H1 (cell line): ENCODE measurements at regions not wholly inside any gene's neighbourhood (a gene's known extent, or its start where the extent isn't known, plus 50 kb on each side); places are given as distances from the start of the nearest gene placed in this dataset.

Experiments used
- CEBPB ChIP-seq: IDR thresholded peaks from 2 replicates; pipeline ENCODE4 v1.6.1; 2012; ENCODE audit warnings: low read depth, low read length
- CTCF ChIP-seq, 3 experiments: IDR thresholded peaks; 1 replicate in 2 of 3; 2 replicates in 1 of 3; pipeline versions ENCODE4 v1.5.1 to v1.6.1; 2011; ENCODE audit warnings: low read length in 3 of 3, mild to moderate bottlenecking in 3 of 3, inconsistent platforms in 2 of 3, low read depth in 1 of 3, moderate library complexity in 1 of 3; ENCODE audit not compliant: insufficient read depth in 1 of 3; ENCODE audit errors: control extremely low read depth in 1 of 3
- EP300 ChIP-seq, 2 experiments: IDR thresholded peaks; 1 replicate in 1 of 2; 2 replicates in 1 of 2; pipeline ENCODE4 v1.6.1; 2011 to 2012; ENCODE audit warnings: low read depth in 2 of 2, low read length in 2 of 2, mild to moderate bottlenecking in 2 of 2, borderline replicate concordance in 1 of 2, inconsistent platforms in 1 of 2, moderate library complexity in 1 of 2
- EZH2 ChIP-seq: fragments of 200-600 bp; sonication (generic); IDR thresholded peaks from 2 replicates; pipeline ENCODE4 v1.7.1; 2012; ENCODE audit warnings: low read depth, mild to moderate bottlenecking, moderate library complexity, low read length, inconsistent platforms; ENCODE audit not compliant: severe bottlenecking
- FOSL1 ChIP-seq: IDR thresholded peaks from 2 replicates; pipeline ENCODE4 v1.6.1; 2011; ENCODE audit warnings: mild to moderate bottlenecking, low read depth, low read length, moderate library complexity; ENCODE audit not compliant: insufficient read depth
- GABPA ChIP-seq: IDR thresholded peaks from 2 replicates; pipeline ENCODE4 v1.6.1; 2011; ENCODE audit warnings: mild to moderate bottlenecking, low read length, moderate library complexity, borderline replicate concordance; ENCODE audit not compliant: insufficient read depth
- MAFK ChIP-seq: IDR thresholded peaks from 2 replicates; pipeline ENCODE4 v1.6.1; 2012; ENCODE audit warnings: low read depth, mild to moderate bottlenecking, improper control_type of control experiment, low read length
- POLR2AphosphoS5 ChIP-seq: IDR thresholded peaks from 2 replicates; pipeline ENCODE4 v1.6.1; 2011; ENCODE audit warnings: low read depth, low read length
- RAD21 ChIP-seq, 2 experiments: IDR thresholded peaks in 1 of 2; conservative IDR thresholded peaks in 1 of 2; 2 replicates each; pipeline ENCODE4 v1.6.1; 2011; ENCODE audit warnings: low read depth in 2 of 2, low read length in 2 of 2, improper control_type of control experiment in 1 of 2, inconsistent platforms in 1 of 2, mild to moderate bottlenecking in 1 of 2, moderate library complexity in 1 of 2
- SP1 ChIP-seq: IDR thresholded peaks from 2 replicates; pipeline ENCODE4 v1.6.1; 2011; ENCODE audit warnings: low read depth, low read length

GRCh38 chr5:158100373-158100888, 241.5 kb upstream of the CLINT1 start:
- TF ChIP-seq SP1, result no peak
- no peak for TF ChIP-seq CTCF (IDR thresholded peaks at IDR 0.05; ENCODE audit: control extremely low read depth in 1 of 3, insufficient read depth in 1 of 3, low read depth in 1 of 3, low read length in 3 of 3)
- TF ChIP-seq MAFK, result no peak
- no peak for TF ChIP-seq POLR2AphosphoS5
- no peak for TF ChIP-seq EP300 (IDR thresholded peaks at IDR 0.05; ENCODE audit: borderline replicate concordance in 1 of 2, low read depth in 2 of 2, low read length in 2 of 2)
- no peak for TF ChIP-seq FOSL1
- TF ChIP-seq CEBPB, result no peak
- no peak for TF ChIP-seq RAD21 (IDR thresholded peaks at IDR 0.05 in 1 of 2, conservative IDR thresholded peaks at IDR 0.05 in 1 of 2; ENCODE audit: low read depth in 2 of 2, low read length in 2 of 2)
- no peak for TF ChIP-seq GABPA
- TF ChIP-seq EZH2, result no peak
